ENCODE measurements at regions not wholly inside any gene's neighbourhood (a gene's known extent, or its start where the extent isn't known, plus 50 kb on each side); places are given as distances from the start of the nearest gene placed in this dataset.
"Not testable (repeated sequence)": the region's sequence is repeated elsewhere in the genome, so short reads cannot be mapped to it uniquely, and the experiment has no call there.

DNA sequence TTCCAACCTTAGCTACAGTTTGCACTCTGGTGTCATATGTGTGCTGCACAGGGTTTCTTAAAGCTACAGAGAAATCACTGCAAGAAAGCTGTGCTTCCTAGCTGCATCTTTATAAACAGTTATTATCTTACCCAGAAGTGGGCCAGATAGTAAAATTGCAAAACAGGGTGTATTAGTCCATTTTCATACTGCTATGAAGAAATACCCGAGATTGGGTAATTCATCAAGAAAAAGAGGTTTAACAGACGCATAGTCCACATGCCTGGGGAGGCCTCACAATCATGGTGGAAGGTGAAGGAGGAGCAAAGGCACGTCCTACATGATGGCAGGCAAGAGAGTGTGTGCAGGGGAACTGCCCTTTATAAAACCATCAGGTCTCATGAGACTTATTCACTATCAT lies 92.6 kb upstream of the AGA start:
- H3K27ac ChIP-seq; ATAC-seq (replicated peaks in 6 of 8); H3K4me3 ChIP-seq; H3K4me1 ChIP-seq (replicated peaks in 1 of 2): not testable (repeated sequence)
- in situ Hi-C loops (cut with MboI; ENCODE audit: low pct_unique_long_range_greater_than_20kb in 2 of 9, low sequenced_read_pairs in 9 of 9, unreplicated experiment in 9 of 9) = loop anchor here in 1 of 9 experiments (25.0 kb wide), 1 partner anchor 273 kb away; no protein-coding TSS in a partner anchor
- 0 to 100% (median 36%) methylated on average over 1 to 3 of the region's 3 CpGs; no CpG with 5 or more reads in 2 of the 10 experiments for whole genome bisulfite sequencing, 10 experiments

- in situ Hi-C loops (cut with MboI; ENCODE audit: low pct_unique_long_range_greater_than_20kb in 2 of 9, low sequenced_read_pairs in 9 of 9, unreplicated experiment in 9 of 9) = loop anchor here in 1 of 9 experiments (25.0 kb wide), 1 partner anchor 284 kb away; no protein-coding TSS in a partner anchor
- H3K27ac ChIP-seq = no peak overlapping the region
- no peak overlapping the region for H3K4me3 ChIP-seq
- no peaks in the 10 kb centered on the region for H3K4me1 ChIP-seq (replicated peaks in 1 of 2)
- no peak for ATAC-seq (replicated peaks in 6 of 8)
Observed at GRCh38 chr4:177546745-177547144, 104.5 kb upstream of the AGA start.

DNA sequence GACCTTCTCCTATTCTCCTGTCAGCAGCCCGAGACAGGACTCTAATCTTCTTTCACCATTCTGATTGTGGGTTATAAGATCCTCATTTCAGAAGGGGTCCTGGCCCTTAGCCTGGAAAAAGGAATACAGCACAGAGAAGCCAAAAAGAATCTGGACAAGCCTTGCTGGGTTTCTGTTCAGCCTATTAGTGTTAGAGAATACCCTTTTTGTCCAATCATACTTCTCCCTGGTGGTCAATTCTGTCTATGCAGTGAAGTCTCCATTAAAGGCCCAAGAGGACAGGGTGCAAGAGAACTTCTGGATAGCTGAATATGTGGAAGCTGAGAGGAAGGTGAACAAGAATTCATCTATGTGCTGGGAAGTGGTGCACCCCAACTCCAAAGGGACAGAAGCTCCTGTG lies 105.7 kb upstream of the AGA start:
- in situ Hi-C loops (cut with MboI; ENCODE audit: low pct_unique_long_range_greater_than_20kb in 2 of 9, low sequenced_read_pairs in 9 of 9, unreplicated experiment in 9 of 9) = loop anchor here in 1 of 9 experiments (25.0 kb wide), 1 partner anchor 286 kb away; no protein-coding TSS in a partner anchor
- 29 to 88% (median 73%) methylated on average over 1 of the region's 1 CpG; no CpG with 5 or more reads in 4 of the 10 experiments for WGBS, 10 experiments
- Histone ChIP-seq H3K27ac (no peak overlapping the region), H3K4me3 (no peak overlapping the region), H3K4me1 (replicated peaks in 1 of 2) (no peaks in the 10 kb centered on the region)
- ATAC-seq (replicated peaks in 6 of 8) = no peak

DNA sequence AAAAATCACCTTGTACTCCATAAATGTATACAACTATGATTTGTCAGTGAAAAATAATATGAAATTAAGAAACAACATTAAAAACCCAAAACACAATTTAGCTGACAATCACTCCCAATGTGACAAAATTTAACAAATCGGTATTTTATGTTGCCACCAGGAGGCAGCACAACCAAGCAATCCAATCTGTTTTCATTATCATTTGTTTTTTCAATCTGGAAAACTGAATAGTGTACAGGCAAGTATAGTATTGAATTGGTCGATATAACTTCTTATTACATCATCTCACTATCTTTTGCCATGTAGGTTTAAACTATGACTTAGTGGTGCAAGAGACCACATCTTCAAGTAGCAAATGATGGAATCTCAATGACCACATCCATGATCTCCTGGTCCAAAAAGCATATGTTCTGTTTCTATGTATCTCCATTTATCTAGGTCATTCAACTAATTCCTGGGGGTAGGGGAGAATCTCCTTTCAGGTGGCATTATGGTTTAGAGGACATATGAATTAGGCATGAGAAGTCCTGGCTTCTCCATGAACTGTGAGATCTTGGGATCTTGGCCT lies 112.9 kb upstream of the AGA start:
- in situ Hi-C loops (cut with MboI; ENCODE audit: low pct_unique_long_range_greater_than_20kb in 2 of 9, low sequenced_read_pairs in 9 of 9, unreplicated experiment in 9 of 9) = loop anchor here in 1 of 9 experiments (25.0 kb wide), 1 partner anchor 1757 kb away; no protein-coding TSS in a partner anchor
- ATAC-seq (replicated peaks in 6 of 8) = peak in 2 of 8 experiments; percentile 17 to 28
- 0 to 21% (median 0%) methylated on average over 1 to 2 of the region's 2 CpGs; no CpG with 5 or more reads in 1 of the 10 experiments for WGBS, 10 experiments

GRCh38 chr4:177557416-177557815 lies 115.2 kb upstream of the AGA start:
- 67 to 100% (median 94%) methylated on average over 1 to 8 of the region's 21 CpGs; no CpG with 5 or more reads in 4 of the 10 experiments for WGBS, 10 experiments
- in situ Hi-C loops (cut with MboI; ENCODE audit: low pct_unique_long_range_greater_than_20kb in 2 of 9, low sequenced_read_pairs in 9 of 9, unreplicated experiment in 9 of 9) = loop anchor here in 1 of 9 experiments (25.0 kb wide), 1 partner anchor 1755 kb away; no protein-coding TSS in a partner anchor
- no peak for ATAC-seq (replicated peaks in 6 of 8)
- H3K4me3 ChIP-seq = no peak overlapping the region
- no peak overlapping the region for H3K27ac ChIP-seq
- H3K4me1 ChIP-seq (replicated peaks in 1 of 2) = no peaks in the 10 kb centered on the region

More for the DNA sequence above, 112.9 kb upstream of the AGA start:
- Histone ChIP-seq H3K4me3 (no peak overlapping the region), H3K27ac (no peak overlapping the region), H3K4me1 (replicated peaks in 1 of 2) (no peaks in the 10 kb centered on the region)

- no peak overlapping the region for H3K4me3 ChIP-seq
Observed at GRCh38 chr4:177558995-177559394, 116.8 kb upstream of the AGA start.

DNA sequence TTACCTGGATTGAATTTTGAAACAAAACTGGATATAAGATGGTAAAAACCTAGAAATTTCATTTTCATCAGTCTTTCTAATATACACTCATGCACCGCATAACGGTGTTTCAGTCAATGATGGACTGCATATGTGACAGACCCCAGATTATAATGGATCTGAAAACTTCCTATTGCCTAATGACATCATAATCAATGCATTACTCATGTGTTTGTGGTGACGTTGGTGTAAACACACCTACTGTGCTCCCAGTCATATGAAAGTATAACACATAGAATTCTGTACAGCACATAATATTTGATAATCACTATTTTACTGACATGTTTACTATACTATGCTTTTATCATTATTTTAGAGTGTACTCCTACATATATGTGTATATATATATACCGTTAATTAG lies 119.9 kb upstream of the AGA start:
- 71 to 100% (median 91%) methylated on average over 2 to 4 of the region's 4 CpGs; no CpG with 5 or more reads in 1 of the 10 experiments for WGBS, 10 experiments
- no peak for ATAC-seq (replicated peaks in 6 of 8)
- H3K4me3 ChIP-seq = no peak overlapping the region
- no peak overlapping the region for H3K27ac ChIP-seq
- no peaks in the 10 kb centered on the region for H3K4me1 ChIP-seq (replicated peaks in 1 of 2)
- in situ Hi-C loops (cut with MboI; ENCODE audit: low pct_unique_long_range_greater_than_20kb in 2 of 9, low sequenced_read_pairs in 9 of 9, unreplicated experiment in 9 of 9) = loop anchor here in 1 of 9 experiments (25.0 kb wide), 1 partner anchor 1750 kb away; no protein-coding TSS in a partner anchor

More at GRCh38 chr4:177558995-177559394, 116.8 kb upstream of the AGA start:
- Histone ChIP-seq H3K27ac (no peak overlapping the region), H3K4me1 (replicated peaks in 1 of 2) (no peaks in the 10 kb centered on the region)
- WGBS, 10 experiments = 52 to 80% (median 69%) methylated on average over 1 to 3 of the region's 3 CpGs; no CpG with 5 or more reads in 3 of the 10 experiments
- ATAC-seq (replicated peaks in 6 of 8) = no peak
- in situ Hi-C loops (cut with MboI; ENCODE audit: low pct_unique_long_range_greater_than_20kb in 2 of 9, low sequenced_read_pairs in 9 of 9, unreplicated experiment in 9 of 9) = loop anchor here in 1 of 9 experiments (25.0 kb wide), 1 partner anchor 1753 kb away; no protein-coding TSS in a partner anchor

DNA sequence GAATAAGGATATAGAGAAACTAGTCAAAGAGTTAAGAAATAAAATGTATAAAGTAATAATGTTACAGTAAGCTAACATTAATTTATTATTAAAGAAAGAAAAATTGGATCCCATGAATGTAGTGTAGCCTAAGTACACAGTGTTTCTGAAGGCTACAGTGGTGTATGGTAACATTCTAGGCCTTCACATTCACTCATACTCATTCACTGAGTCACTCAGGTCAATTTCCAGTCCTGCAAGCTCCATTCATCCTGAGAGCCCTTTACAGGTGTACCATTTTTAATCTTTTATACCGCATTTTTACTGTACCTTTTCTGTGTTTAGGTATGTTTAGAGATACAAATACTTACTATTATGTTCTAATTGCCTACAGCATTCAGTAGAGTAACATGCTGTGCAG lies 120.6 kb upstream of the AGA start:
- 0 to 100% (median 85%) methylated on average over 1 of the region's 1 CpG; no CpG with 5 or more reads in 4 of the 10 experiments for WGBS, 10 experiments
- no peak overlapping the region for H3K27ac ChIP-seq
- in situ Hi-C loops (cut with MboI; ENCODE audit: low pct_unique_long_range_greater_than_20kb in 2 of 9, low sequenced_read_pairs in 9 of 9, unreplicated experiment in 9 of 9) = loop anchor here in 1 of 9 experiments (25.0 kb wide), 1 partner anchor 1749 kb away; no protein-coding TSS in a partner anchor
- no peak for ATAC-seq (replicated peaks in 6 of 8)
- H3K4me3 ChIP-seq = no peak overlapping the region
- no peaks in the 10 kb centered on the region for H3K4me1 ChIP-seq (replicated peaks in 1 of 2)

DNA sequence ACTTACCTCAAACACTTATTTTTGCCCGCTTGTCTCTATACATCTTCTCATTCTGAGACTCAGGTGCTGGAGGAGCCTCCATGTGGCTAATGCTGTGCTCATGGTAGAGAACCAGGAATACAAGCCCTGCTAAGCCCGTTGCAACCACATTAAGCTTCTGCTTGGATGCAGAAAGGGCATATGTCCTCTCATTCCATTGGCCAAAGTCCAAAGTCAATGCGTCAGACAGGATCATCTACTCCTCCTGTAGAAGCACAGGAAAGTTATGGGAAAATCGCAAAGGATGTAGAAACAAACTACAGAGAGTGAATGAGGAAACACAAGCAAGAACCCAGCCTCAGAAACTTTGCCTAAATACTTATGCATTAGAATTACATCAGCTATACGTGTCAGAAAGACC lies 124.5 kb upstream of the AGA start:
- no peaks in the 10 kb centered on the region for H3K4me1 ChIP-seq (replicated peaks in 1 of 2)
- H3K4me3 ChIP-seq = no peak overlapping the region
- 0 to 92% (median 74%) methylated on average over 1 to 5 of the region's 5 CpGs; no CpG with 5 or more reads in 1 of the 10 experiments for WGBS, 10 experiments
- ATAC-seq (replicated peaks in 6 of 8) = no peak
- no peak overlapping the region for H3K27ac ChIP-seq
- in situ Hi-C loops (cut with MboI; ENCODE audit: low pct_unique_long_range_greater_than_20kb in 2 of 9, low sequenced_read_pairs in 9 of 9, unreplicated experiment in 9 of 9) = loop anchor here in 1 of 9 experiments (25.0 kb wide), 1 partner anchor 1746 kb away; no protein-coding TSS in a partner anchor

- Histone ChIP-seq H3K4me1 (replicated peaks in 1 of 2) (no peaks in the 10 kb centered on the region), H3K4me3 (no peak overlapping the region), H3K27ac (no peak overlapping the region)
- in situ Hi-C loops (cut with MboI; ENCODE audit: low pct_unique_long_range_greater_than_20kb in 2 of 9, low sequenced_read_pairs in 9 of 9, unreplicated experiment in 9 of 9) = loop anchor here in 1 of 9 experiments (25.0 kb wide), 1 partner anchor 1743 kb away; no protein-coding TSS in a partner anchor
- 42 to 100% (median 94%) methylated on average over 1 to 3 of the region's 3 CpGs; no CpG with 5 or more reads in 1 of the 10 experiments for WGBS, 10 experiments
- ATAC-seq (replicated peaks in 6 of 8) = no peak
Observed at GRCh38 chr4:177568931-177569330, 126.7 kb upstream of the AGA start.

- no peak overlapping the region for H3K27ac ChIP-seq
- WGBS, 10 experiments = 13 to 100% (median 17%) methylated on average over 1 of the region's 1 CpG; no CpG with 5 or more reads in 5 of the 10 experiments
- ATAC-seq (replicated peaks in 6 of 8) = no peak
- in situ Hi-C loops (cut with MboI; ENCODE audit: low pct_unique_long_range_greater_than_20kb in 2 of 9, low sequenced_read_pairs in 9 of 9, unreplicated experiment in 9 of 9) = loop anchor here in 1 of 9 experiments (25.0 kb wide), 1 partner anchor 1743 kb away; no protein-coding TSS in a partner anchor
- no peak overlapping the region for H3K4me3 ChIP-seq
- H3K4me1 ChIP-seq (replicated peaks in 1 of 2) = no peaks in the 10 kb centered on the region
Observed at GRCh38 chr4:177569434-177569833, 127.2 kb upstream of the AGA start.

DNA sequence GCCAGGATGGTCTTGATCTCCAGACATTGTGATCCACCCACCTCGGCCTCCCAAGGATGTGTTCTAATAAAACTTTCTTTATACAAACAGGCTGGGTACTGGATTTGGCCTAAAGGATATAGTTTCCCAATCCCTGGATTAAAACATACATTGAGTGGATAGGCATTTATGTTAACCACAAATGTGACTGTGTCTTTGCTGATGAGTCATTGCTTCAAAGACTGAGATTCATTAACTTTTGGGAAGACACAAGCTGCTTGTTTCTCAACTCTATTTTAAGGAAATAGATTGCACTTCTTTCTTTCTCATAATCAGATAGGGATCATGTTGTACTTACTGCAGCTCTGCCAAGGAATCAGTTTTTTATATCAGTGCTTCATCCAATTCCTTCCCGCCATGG lies 131.3 kb upstream of the AGA start:
- in situ Hi-C loops (cut with MboI; ENCODE audit: low pct_unique_long_range_greater_than_20kb in 2 of 9, low sequenced_read_pairs in 9 of 9, unreplicated experiment in 9 of 9) = loop anchor here in 1 of 9 experiments (25.0 kb wide), 1 partner anchor 1739 kb away; no protein-coding TSS in a partner anchor
- WGBS, 10 experiments = 25 to 100% (median 94%) methylated on average over 1 of the region's 2 CpGs; no CpG with 5 or more reads in 3 of the 10 experiments
- Histone ChIP-seq H3K4me1 (replicated peaks in 1 of 2) (no peaks in the 10 kb centered on the region), H3K4me3 (no peak overlapping the region), H3K27ac (no peak overlapping the region)
- ATAC-seq (replicated peaks in 6 of 8) = peak in 3 of 8 experiments; percentile 25 to 87 (median 60)

- Histone ChIP-seq H3K4me3 (no peak overlapping the region), H3K4me1 (replicated peaks in 1 of 2) (no peaks in the 10 kb centered on the region), H3K27ac (no peak overlapping the region)
- in situ Hi-C loops (cut with MboI; ENCODE audit: low pct_unique_long_range_greater_than_20kb in 2 of 9, low sequenced_read_pairs in 9 of 9, unreplicated experiment in 9 of 9) = loop anchor here in 1 of 9 experiments (25.0 kb wide), 1 partner anchor 1738 kb away; no protein-coding TSS in a partner anchor
- 50 to 94% (median 89%) methylated on average over 2 to 8 of the region's 8 CpGs; no CpG with 5 or more reads in 1 of the 10 experiments for WGBS, 10 experiments
- ATAC-seq (replicated peaks in 6 of 8) = no peak
Observed at GRCh38 chr4:177574446-177574845, 132.2 kb upstream of the AGA start.
